Stromal cell of bone marrow (primary cell): ENCODE measurements at regions not wholly inside any gene's neighbourhood (a gene's known extent, or its start where the extent isn't known, plus 50 kb on each side); places are given as distances from the start of the nearest gene placed in this dataset.
"Not testable (repeated sequence)": the region's sequence is repeated elsewhere in the genome, so short reads cannot be mapped to it uniquely, and the experiment has no call there.

ENCODE experiments used
- DNase-seq: peaks from one replicate; pipeline ENCODE4 v3.0.0-alpha.2; 2012; ENCODE audit warnings: low read depth

DNA sequence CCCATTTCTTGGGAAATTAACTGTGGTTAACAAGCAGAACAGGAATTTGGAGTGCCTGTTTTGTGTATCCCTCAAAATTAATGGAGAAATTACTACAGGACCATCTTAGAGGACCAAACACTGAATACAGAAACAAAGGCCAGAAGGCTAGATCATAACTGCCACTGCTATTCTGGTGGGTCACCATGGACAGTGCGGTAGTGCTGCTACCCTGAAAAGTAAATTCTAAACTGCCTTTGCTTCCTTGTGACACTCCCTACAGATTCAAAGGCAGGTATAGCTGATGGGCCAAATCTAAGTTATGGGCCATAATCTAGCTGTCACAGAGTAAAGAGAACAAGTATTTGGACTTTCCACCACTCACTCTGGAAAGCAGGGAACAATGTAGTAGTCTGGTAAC, 575.8 kb upstream of the ADGRB3 start:
- DNase-seq = no peak

DNA sequence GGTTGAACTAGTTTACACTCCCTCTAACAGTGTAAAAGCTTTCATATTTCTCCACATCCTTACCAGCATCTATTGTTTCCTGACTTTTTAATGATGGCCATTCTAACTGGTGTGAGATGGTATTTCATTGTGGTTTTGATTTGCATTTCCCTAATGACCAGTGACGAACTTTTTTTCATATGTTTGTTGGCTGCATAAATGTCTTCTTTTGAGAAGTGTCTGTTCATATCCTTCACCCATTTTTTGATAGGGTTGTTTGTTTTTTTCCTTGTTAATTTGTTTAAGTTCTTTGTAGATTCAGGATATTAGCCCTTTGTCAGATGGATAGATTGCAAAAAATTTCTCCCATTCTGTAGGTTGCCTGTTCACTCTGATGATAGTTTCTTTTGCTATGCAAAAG, 578.5 kb upstream of the ADGRB3 start:
- not testable (repeated sequence) for DNase-seq

DNA sequence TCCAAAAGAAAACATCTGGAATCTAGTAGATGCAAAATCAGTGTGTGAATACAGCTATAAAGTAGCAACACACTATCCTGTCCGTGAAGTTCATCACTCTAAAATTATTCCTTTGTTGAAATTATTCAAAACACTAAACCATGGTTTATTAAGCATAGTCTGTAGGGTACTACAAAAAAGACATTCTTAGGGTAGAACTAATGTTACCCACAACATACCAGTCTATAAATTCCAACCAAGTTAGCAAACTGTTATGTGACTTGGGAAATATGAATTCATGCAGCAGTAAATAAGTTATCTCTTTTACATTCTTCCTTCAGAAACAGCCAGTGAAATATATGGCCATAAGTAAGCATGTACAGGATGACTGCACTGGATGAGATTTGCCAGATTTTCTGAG, 580.3 kb upstream of the ADGRB3 start:
- DNase-seq = no peak

DNA sequence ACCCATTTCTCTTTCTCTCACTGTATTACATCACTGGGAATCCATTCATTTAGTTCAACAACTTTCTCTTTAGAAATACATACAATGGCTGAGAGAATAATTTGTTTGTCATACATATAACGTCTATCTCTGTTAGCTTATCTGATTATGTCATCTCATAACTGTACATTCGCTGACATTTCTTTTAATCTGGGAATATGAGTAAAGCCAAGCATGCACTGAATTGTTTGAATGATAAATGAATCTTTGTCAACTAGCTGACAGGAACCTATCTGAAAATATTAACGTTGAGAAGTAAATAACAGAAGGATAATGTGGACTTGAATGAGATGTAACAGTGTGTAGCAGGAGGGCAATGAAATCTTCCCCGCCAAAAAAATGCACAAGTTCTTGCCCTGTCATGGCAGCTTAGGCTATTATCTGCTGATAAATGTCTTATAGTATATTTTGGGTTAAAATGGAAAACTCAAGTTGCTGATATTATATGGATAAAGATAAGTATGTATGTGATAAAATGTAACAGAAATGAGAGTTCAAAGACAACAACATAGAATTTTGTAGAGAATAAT, 581.2 kb upstream of the ADGRB3 start:
- no peak for DNase-seq

DNA sequence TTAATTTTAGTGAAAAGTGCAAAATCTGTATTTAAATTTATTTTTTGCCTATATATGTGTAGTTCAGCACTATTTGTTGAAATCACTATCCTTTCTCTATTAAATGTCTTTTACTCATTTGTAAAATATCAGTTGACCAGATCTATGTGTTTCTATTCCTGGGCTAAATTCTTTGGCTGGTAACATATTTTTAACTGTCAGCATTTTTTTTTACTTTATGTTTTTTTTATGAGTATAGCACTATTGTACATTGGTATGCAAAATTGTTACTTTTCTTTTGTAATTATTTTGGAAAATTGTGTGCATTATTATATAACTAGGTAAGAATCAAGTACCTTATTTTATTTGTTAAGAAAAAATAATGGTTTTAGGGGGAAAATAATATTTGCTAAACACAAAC, 582.8 kb upstream of the ADGRB3 start:
- no peak for DNase-seq

DNA sequence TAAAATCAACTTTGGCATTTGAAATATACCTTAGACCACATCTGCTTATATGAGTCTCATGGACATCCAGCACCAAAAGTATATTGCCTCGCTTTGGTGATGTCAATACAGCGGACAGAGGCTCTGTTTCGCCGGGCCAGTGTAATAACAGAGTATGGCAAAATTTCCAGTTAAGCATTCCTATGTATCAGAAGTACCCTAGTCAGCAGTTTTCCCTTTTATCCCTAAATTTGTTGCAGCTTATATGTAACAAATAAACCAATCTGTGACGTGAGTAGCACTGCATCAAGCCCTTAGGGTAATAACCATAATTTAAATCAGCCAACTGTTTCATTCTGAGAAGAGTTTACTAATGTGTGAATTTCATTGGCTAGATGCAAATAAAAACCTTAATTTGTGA, 585.5 kb upstream of the ADGRB3 start:
- no peak for DNase-seq

DNA sequence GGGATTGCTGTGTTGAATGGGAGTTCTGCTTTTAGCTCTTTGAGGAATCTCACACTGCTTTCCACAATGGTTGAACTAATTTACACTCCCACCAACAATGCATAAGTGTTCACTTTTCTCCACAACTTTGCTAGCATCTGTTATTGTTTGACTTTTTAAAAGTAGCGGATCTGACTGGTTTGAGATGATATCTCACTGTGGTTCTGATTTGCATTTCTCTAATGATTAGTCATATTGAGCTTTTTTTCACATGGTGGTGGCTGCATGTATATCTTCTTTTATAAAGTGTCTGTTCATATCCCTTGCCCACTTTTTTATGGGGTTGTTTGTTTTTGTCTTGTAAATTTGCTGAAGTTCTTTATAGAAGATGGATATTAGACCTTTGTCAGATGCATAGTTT, 588.3 kb upstream of the ADGRB3 start:
- no peak for DNase-seq

DNA sequence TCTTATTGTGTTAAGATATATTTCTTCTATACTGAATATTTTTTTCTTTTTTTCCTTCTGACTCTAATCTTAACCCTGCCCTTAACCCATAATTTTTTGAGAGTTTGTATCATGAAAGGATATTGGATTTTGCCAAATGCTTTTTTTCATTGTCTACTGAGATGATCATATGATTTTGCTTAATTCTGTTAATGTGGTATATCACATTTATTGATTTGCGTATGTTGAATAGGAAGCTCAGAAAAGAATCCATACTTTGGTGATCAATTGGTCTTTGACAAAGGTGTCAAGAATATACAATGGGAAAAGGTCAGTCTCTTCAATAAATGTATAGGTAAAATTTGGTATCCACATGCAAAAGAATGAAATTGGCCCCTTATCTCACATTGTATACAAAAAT, 588.8 kb upstream of the ADGRB3 start:
- no peak for DNase-seq

DNA sequence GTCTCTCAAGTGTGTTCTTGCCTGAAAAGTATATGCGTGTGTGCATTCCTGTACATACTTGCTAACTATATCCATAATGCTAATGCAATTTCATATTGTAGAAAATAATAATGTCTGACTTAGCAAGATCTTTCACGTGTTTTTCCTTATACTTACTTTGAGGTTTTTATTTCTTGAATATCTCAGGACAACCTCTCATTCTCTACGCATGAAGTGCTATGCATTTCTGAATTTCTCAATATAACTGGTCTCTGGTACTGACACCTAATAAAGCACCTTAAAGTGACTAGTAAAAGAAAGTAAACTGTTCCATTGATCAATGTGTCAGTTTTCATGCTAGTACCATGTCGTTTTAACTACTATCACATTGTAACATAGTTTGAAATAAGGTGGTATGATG, 589.9 kb upstream of the ADGRB3 start:
- no peak for DNase-seq

DNA sequence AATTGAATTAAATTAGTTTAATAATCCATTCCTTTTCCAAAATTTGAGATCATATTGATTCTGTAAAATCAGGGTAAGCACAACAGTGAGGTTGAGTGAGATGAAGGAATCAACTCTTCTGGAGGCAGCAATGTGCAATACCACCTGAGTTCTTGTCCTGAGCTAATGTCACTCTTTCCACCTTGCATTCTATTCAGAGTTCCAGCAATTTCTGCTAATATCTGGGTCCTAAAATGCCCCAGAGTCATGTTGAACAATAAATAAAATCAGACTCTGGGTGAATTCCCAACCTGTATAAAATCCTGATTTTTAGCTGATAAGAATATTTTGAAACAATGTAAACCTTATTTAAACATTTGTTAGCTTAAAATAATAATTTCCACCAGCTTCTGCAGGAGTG, 590.8 kb upstream of the ADGRB3 start:
- DNase-seq = no peak

DNA sequence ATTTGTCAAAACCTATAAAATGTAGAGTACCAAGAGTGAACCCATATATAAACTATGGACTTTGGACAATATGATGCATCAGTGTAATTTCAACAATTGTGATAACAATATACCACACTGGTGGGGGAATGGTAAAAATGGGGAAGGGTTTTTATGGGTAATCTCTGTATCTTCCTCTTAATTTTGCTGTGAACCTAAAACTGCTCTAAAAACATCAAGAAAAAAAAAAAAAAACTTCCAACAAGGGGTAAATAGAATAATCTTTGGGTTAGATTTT, 592.0 kb upstream of the ADGRB3 start:
- DNase-seq = no peak

DNA sequence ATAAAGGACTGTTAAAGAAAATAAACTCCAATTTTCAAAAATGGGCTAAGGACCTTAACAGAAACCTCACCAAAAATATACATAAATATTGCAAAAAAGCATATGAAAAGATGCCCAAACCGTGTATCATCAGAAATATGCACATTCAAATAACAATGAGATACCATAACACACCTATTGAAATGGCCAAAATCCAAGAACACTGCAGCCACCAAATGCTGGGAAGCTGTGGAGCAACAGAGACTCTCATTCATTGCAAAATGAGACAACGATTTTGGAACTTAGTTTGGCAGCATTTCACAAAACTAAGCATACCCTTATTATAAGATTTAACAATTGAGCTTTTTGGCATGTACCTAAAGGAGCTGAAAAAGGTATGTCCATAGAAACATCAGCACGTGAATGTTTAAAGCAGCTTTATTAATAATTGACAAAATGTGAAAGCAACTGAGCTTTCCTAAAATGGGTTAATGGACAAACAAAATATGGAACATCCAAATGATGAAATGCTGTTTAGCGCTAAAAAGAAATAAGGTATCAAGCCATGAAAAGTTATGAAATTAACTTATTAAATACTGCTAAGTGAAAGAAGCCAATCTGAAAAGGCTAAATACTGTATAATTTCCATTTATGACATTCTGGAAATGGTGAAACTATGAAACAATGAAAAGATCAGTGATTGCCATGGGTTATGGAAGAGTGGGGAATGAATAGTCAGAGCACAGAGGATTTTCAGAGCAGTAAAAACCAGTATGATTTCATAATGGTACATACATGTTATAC, 592.6 kb upstream of the ADGRB3 start:
- no peak for DNase-seq

DNA sequence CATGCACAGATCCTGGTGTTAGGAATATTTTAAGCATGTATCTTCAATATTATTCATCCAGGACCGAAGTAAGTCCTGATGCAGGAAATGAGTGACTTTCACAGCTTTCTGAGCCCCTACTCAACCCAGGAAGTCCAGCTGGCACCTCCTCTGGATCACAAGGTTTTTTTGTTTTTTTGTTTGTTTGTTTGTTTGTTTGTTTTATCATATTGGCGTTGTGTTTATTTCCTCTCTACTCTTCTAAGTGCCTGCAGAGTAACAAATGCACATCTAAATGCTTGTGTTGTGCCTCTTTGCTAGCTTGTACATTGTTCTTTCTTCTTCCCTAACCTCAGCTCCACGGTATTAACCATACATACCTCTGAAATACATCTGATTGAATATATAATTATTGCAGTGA, 594.3 kb upstream of the ADGRB3 start:
- DNase-seq = no peak

DNA sequence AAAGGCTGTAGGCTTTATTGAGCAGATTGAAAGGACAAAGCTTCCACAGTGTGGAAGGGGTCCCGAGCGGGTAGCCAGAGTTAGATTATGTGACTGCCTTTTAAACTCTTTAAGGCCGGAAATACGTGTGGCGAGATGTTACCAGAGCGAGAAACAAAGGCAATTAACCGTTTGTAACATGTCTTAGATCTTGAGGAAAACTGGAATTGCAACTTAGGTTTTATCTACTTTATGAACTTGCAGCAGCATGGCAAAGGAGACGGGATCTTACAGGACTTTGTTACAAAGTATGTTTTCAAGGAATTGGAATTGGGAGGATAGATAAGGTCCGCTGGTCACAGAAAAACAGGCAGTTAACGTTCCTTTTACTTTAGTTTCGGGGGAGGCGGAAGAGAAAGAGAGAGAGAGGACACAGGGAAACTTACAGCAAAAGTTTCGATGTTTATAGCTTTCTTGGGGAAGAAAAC, 594.7 kb upstream of the ADGRB3 start:
- DNase-seq = no peak

DNA sequence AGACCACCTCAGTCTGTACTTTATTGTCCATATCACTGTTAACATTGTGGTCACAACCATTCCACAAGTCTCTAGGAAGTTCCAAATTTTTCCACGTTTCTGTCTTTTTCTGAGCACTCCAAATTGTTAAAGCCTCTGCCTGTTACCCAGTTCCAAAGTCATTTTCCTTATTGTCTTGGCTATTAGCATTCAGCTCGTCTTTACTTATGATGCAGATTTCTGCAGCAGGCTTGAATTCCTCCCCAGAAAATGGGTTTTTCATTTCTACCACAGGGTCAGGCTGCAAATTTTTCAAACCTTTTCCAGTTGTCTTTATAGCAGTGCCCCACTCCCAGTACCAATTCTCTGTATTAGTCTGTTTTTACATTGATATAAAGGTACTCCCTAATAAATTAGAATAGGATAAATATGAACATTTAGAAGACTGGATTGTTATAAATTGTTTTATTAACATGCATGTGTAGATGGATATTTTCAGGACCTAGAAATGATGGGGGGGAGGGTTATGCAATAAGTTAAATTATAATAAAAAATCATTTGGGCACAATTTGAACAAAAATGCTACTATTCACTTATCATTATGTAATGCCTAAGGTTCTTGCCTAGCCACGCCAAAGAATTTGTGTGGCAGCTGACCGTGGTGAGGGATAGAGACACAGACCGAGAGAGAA, 595.3 kb upstream of the ADGRB3 start:
- DNase-seq = no peak

DNA sequence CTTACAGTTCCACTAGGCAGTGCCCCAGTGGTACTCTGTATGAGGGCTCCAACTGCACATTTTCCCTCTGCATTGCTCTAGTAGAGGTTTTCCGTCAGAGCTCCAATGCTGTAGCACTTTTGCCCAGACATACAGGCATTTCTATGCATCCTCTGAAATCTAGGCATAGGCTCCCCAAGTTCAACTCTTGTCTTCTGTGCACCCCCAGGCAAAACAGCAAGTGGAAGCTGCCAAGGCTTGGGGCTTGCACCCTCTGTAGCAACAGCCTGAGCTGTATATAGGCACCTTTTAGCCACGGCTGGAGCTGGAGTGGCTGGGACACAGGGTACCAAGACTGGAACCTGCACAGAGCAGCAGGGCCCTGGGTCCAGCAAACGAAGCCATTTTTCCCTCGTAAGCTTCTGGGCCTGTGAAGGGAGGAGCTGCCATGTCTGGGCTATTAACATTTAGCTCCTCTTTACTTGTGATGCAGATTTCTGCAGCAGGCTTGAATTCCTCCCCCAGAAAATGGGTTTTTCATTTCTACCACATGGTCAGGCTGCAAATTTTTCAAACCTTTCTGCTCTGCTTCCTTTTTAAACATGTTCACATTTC, 596.2 kb upstream of the ADGRB3 start:
- DNase-seq = no peak

DNA sequence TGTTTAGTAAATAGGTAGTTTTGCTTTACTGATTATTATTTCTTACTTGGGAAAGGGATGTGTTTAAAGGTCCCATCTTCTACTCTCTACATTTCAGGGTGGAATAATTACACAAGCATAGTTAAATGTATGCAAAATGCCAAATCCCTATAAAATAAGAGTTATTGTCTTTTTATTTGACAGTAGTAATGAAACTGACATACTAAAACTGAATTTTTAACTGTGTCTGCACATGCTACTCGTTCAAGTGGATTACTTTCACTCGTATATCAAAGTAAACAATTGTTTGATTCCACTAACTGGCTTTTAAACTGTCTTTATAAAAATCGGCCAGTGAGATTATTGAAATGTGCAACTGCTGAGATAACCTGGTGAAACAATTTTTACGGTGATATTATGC, 602.9 kb upstream of the ADGRB3 start:
- DNase-seq = no peak

DNA sequence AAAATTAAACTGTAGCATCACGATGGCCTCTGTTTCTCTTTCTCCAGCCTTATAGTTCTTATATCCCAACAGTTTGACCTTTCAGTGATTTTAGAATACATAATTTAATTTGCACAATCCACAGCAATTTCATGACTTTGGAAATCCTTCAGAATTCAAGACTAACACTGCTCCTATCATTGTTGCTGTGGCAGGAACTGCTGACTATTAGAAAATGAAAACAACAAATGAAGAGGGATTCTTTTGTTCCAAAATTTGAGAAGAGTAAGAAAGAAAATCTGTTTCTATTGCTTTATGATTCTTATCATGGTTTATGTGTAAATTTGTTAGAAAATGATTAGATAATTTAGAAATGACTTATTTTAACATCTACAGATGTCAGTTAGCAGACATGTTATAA, 604.0 kb upstream of the ADGRB3 start:
- DNase-seq = no peak

DNA sequence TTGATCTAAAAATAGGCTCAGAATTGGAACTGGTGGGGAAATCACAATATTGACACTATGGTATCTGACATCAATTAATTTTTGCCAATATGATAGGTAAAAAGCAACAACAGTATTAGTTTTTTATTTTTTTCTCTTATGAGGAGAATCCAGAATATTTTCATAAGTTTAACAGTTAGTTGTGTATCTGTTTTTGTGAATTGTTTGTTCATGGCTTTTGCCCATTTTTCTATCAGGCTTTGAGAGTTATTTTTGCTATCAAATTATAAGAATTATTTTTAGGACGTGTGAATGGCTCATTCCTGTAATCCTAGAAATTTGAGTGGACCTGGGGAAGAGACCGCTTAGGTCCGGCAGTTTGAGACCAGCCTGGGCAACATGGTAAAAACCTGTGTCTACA, 608.6 kb upstream of the ADGRB3 start:
- DNase-seq = no peak

DNA sequence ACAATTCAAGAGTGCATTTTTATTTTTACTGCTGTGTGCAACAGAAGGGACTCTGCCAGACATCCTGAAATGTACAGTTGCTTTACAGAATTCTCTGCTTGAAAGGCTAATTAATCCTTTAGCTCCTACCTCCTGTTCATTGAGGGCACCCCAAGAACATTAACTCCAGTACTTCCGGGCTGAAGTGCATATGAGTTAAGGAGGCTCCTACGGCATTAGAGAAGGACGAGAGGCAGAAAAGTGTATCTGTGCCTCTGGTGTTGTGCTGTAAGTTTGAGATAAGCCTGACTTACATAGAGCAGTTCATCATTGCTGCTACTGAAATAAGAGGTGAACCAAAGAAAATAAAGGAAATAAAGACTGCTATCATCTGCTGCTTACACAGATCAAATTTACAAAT, 609.3 kb upstream of the ADGRB3 start:
- no peak for DNase-seq

DNA sequence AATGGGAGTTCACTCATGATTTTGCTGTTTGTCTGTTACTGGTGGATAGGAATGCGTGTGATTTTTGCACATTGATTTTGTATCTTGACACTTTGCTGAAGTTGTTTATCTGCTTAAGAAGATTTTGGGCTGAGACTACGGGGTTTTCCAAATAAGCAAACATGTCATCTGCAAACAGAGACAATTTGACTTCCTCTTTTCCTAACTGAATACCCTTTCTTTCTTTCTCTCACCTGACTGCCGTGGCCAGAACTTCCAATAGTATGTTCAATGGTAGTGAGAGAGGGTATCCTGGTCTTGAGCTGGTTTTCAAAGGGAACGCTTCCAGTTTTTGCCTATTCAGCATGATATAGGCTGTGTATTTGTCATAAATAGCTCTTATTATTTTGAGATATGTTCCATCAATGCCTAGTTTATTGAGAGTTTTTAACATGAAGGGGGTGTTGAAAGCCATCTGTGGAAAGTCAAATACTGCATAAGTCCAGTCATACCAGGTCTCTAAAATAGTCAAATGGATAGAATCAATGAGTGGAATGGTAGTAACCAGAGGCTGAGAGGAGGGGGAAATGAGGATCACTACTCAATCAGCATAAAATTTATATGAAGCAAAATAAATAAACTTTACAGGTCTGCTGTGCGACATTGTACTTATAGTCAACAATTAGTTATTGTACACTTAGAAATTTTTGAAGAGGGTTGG, 610.4 kb upstream of the ADGRB3 start:
- DNase-seq = no peak

DNA sequence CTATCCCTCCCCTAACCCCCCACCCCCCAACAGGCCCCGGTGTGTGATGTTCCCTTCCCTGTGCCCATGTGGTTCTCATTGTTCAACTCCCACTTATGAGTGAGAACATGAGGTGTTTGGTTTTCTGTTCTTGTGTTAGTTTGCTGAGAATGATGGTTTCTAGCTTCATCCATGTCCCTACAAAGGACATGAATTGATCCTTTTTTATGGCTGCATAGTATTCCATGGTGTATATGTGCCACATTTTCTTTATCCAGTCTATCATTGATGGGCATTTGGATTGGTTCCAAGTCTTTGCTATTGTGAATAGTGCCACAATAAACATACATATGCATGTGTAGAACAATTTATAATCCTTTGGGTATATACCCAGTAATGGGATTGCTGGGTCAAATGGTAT, 612.1 kb upstream of the ADGRB3 start:
- not testable (repeated sequence) for DNase-seq
